ENCODE measurements at regions not wholly inside any gene's neighbourhood (a gene's known extent, or its start where the extent isn't known, plus 50 kb on each side); places are given as distances from the start of the nearest gene placed in this dataset.

- TF ChIP-seq CTCF (IDR thresholded peaks at IDR 0.05; ENCODE audit: low read length) (no peak), EZH2 (IDR thresholded peaks at IDR 0.05; ENCODE audit: borderline replicate concordance, low read length) (no peak)
Observed at GRCh38 chr4:185950891-185951290, 118.1 kb upstream of the TLR3 start.

All from OCI-LY1 (cell line).